Mesendoderm (in vitro differentiated cells): ENCODE measurements at regions not wholly inside any gene's neighbourhood (a gene's known extent, or its start where the extent isn't known, plus 50 kb on each side); places are given as distances from the start of the nearest gene placed in this dataset.

Experiments used
- DNase-seq: peaks from one replicate; pipeline ENCODE4 v3.0.0; 2013
- H2AK5ac ChIP-seq: 2 replicates; pipeline ENCODE4 v1.6.1; 2013; ENCODE audit warnings: low read length, inconsistent platforms
- H2BK120ac ChIP-seq: 2 replicates; pipeline ENCODE4 v1.6.1; 2013; ENCODE audit warnings: low read depth, mild to moderate bottlenecking, low read length, moderate library complexity, mixed read lengths
- H2BK15ac ChIP-seq: replicated peaks from 2 replicates; pipeline ENCODE4 v1.6.1; 2013; ENCODE audit warnings: low read depth, mild to moderate bottlenecking, moderate library complexity
- H2BK5ac ChIP-seq: 2 replicates; pipeline ENCODE4 v1.6.1; 2013; ENCODE audit warnings: low read length, inconsistent platforms
- H3K18ac ChIP-seq: 2 replicates; pipeline ENCODE4 v1.6.1; 2013; ENCODE audit warnings: mild to moderate bottlenecking, low read length, mixed read lengths
- H3K23ac ChIP-seq: one replicate; pipeline ENCODE4 v1.6.1; 2013; ENCODE audit warnings: low read length
- H3K27ac ChIP-seq: 2 replicates; pipeline ENCODE4 v1.5.1; 2013; ENCODE audit warnings: low read depth, mild to moderate bottlenecking, inconsistent platforms, low read length, moderate library complexity
- H3K27me3 ChIP-seq: 2 replicates; pipeline ENCODE4 v1.6.1; 2013; ENCODE audit warnings: low read length, control low read depth, mild to moderate bottlenecking, inconsistent platforms; ENCODE audit not compliant: insufficient read depth, poor library complexity
- H3K36me3 ChIP-seq: 2 replicates; pipeline ENCODE4 v1.6.1; 2013; ENCODE audit warnings: low read length, inconsistent platforms; ENCODE audit not compliant: control insufficient read depth, insufficient read depth
- H3K4ac ChIP-seq: one replicate; pipeline ENCODE4 v1.6.1; 2013; ENCODE audit warnings: low read depth, mild to moderate bottlenecking, low read length, moderate library complexity
- H3K4me1 ChIP-seq: 2 replicates; pipeline ENCODE4 v1.6.1; 2013; ENCODE audit warnings: low read depth, low read length, inconsistent platforms; ENCODE audit not compliant: control insufficient read depth
- H3K4me2 ChIP-seq: 2 replicates; pipeline ENCODE4 v1.6.1; 2013; ENCODE audit warnings: low read length
- H3K4me3 ChIP-seq: 2 replicates; pipeline ENCODE4 v1.5.1; 2013; ENCODE audit warnings: mild to moderate bottlenecking, low read length
- H3K56ac ChIP-seq: one replicate; pipeline ENCODE4 v1.6.1; 2013; ENCODE audit warnings: low read length
- H3K79me1 ChIP-seq: 2 replicates; pipeline ENCODE4 v1.6.1; 2013; ENCODE audit warnings: low read length, inconsistent platforms
- H3K79me2 ChIP-seq: 2 replicates; pipeline ENCODE4 v1.6.1; 2013; ENCODE audit warnings: mild to moderate bottlenecking, low read length; ENCODE audit not compliant: control insufficient read depth, insufficient read depth
- H3K9ac ChIP-seq: 2 replicates; pipeline ENCODE4 v1.6.1; 2013; ENCODE audit warnings: low read length, inconsistent platforms
- H4K5ac ChIP-seq: one replicate; pipeline ENCODE4 v1.6.1; 2013; ENCODE audit warnings: low read length
- H4K8ac ChIP-seq: one replicate; pipeline ENCODE4 v1.6.1; 2013; ENCODE audit warnings: low read depth, mild to moderate bottlenecking, control low read depth, low read length, moderate library complexity
- WGBS: extraction: QIAGEN DNeasy Blood & Tissue Kit; methylation state at CpG from one replicate; pipeline ENCODE4 v1.1.7; 2013; ENCODE audit warnings: low lambda C conversion rate, missing lambda C conversion rate; ENCODE audit not compliant: insufficient coverage; ENCODE audit errors: extremely low coverage; 5-methylcytosine and 5-hydroxymethylcytosine counted together

DNA sequence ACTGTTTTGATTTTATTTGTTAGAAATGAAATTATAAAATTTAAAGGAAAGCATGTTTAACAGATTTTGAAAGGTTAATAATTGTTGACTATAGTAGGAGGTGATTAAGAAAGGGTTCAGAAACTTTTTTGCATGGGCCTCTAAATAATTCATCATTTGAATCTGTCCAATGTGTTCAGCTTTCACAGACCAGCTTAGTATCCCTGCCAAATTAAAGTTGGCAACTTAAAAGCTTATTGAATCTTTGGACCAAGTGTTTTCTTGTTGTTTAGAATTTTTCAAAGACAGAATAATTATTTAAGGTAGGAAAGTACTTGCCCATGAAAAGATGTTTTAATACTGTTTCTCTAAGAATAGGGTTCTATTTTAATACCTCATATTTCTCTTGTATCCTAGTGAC, 466.0 kb downstream of the GJA1 start:
- Histone ChIP-seq H3K4me3 (no peak overlapping the region), H3K4me2 (no peak overlapping the region), H4K5ac (no peak overlapping the region), H3K79me2 (no peaks in the 10 kb centered on the region), H3K36me3 (no peaks in the 10 kb centered on the region), H3K9ac (no peak overlapping the region), H3K23ac (no peak overlapping the region), H3K27ac (no peak overlapping the region), H3K27me3 (no peaks in the 10 kb centered on the region), H3K4me1 (no peaks in the 10 kb centered on the region), H2BK15ac (no peak overlapping the region), H3K56ac (no peak overlapping the region), H2AK5ac (no peak overlapping the region), H2BK120ac (no peak overlapping the region), H4K8ac (no peak overlapping the region), H2BK5ac (no peak overlapping the region), H3K18ac (no peak overlapping the region), H3K79me1 (no peaks in the 10 kb centered on the region), H3K4ac (no peak overlapping the region)
- no peak for DNase-seq

DNA sequence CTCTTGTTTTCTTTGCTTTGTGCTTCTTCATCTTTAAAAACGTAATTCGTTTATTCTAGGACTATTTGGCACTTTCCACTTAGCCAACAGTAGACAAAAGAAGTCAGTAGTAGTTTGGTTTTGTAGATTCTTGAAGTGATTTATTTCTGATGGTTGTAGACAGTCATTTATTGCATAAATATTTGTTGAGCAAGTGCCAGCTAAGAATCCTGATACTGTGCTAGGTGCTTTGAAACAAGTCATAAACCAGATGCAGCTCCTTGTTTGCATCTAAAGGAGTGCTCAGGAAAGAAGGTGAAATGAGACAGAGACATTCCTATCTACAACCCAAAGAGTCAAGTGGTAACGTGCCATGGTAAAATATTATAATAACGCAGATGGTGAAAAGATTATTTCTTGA, 469.1 kb downstream of the GJA1 start:
- H4K5ac ChIP-seq = no peak overlapping the region
- no peaks in the 10 kb centered on the region for H3K79me1 ChIP-seq
- no peak overlapping the region for H3K4me3 ChIP-seq
- no peak overlapping the region for H4K8ac ChIP-seq
- no peaks in the 10 kb centered on the region for H3K27me3 ChIP-seq
- H3K36me3 ChIP-seq = no peaks in the 10 kb centered on the region
- no CpG with 5 or more reads among the region's 4 CpGs for WGBS
- no peak overlapping the region for H3K4me2 ChIP-seq
- H2BK5ac ChIP-seq = no peak overlapping the region
- no peak overlapping the region for H2BK120ac ChIP-seq
- DNase-seq = no peak
- H3K4ac ChIP-seq = no peak overlapping the region
- no peaks in the 10 kb centered on the region for H3K79me2 ChIP-seq
- no peak overlapping the region for H3K18ac ChIP-seq
- H3K4me1 ChIP-seq = no peaks in the 10 kb centered on the region
- H3K9ac ChIP-seq = no peak overlapping the region
- H3K27ac ChIP-seq = no peak overlapping the region
- H2BK15ac ChIP-seq = no peak overlapping the region
- H3K56ac ChIP-seq = no peak overlapping the region
- H2AK5ac ChIP-seq = no peak overlapping the region
- no peak overlapping the region for H3K23ac ChIP-seq

DNA sequence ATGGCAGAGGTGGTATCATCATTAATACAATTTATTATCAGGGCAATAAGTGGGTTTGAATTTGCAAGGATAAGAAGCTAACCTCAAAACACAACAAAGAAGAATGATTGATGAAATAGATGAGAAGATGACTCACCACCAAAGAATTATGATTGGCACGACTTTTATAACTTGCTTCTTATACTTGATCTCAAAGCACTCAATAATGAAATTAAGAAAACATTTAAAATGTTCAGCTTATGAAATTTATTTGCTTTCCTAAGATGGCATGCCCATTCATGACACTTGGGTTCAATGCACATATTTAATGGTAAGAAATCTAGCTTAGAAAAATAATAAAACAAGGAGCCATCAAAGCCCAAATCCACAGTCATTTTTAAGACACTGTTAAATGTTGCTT, 477.5 kb downstream of the GJA1 start:
- Histone ChIP-seq H3K56ac (no peak overlapping the region), H4K5ac (no peak overlapping the region), H2AK5ac (no peak overlapping the region), H3K4me1 (no peaks in the 10 kb centered on the region), H3K4me2 (no peak overlapping the region), H3K18ac (no peak overlapping the region), H3K27me3 (no peaks in the 10 kb centered on the region), H3K79me2 (no peaks in the 10 kb centered on the region), H2BK120ac (no peak overlapping the region), H3K4ac (no peak overlapping the region), H3K36me3 (no peaks in the 10 kb centered on the region), H3K79me1 (no peaks in the 10 kb centered on the region), H2BK15ac (no peak overlapping the region), H2BK5ac (no peak overlapping the region), H3K9ac (no peak overlapping the region), H3K27ac (no peak overlapping the region), H4K8ac (no peak overlapping the region), H3K4me3 (no peak overlapping the region), H3K23ac (no peak overlapping the region)
- no peak for DNase-seq
- no CpG with 5 or more reads among the region's 1 CpG for WGBS

DNA sequence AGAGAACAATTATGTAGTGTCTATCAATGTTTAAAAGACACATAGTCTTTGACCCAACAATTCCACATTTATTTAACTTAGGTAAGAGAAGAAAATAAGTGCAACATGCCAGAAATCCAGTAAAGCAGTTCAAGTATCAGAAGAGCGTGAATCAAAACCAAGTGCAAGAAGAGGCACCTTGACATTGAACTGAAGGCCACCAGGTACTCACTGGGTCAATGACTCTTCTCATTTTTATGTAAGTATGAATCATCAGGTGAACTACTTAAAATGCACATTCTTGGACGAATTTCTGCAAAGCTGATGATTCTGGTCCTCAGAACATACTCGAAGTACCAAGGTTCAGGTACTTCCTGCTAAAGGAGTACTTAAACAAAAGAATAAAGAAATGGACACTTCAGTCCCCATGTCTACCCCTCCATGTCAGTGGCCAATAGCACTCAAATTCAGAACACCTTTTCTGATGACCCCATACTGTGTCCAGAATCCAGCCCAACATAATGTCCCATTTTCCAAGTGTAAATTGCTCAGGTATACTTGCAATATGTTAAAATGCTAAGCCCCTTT, 481.9 kb downstream of the GJA1 start:
- WGBS = no CpG with 5 or more reads among the region's 3 CpGs

DNA sequence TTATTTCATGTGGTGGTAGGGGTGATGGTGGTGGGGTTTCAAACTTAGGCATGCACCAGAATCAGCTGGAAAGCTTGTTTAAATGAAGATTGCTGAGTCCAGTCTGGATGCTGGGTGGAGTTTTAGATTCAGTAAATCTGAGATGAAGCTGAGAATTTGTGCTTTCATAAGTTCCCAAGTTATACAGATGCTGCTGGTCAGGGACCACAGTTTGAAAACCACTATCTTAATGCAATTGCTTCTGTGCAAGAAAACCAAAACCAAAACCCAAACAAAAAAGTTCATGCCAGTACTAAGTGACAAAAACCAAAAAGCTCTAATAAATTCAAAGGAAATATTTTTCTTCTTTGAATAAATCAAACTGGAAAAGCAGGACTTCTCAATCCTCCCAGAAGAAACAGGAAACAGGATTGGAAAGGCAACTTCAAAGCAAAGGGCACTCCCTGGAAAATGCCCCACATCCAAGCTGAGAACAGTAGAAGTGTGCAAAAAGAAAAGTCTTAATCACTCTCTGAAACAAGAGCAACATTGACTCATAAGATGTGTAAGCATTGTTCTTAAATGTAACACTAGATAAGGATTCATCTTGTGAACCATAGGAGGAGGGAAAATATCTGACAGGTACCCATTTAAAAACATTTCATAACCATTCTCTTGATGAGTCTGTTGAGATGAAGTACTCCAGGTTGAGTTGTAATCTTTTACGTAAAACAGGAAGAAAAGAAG, 481.5 kb upstream of the HSF2 start:
- Histone ChIP-seq H3K18ac (no peak overlapping the region), H3K27me3 (no peaks in the 10 kb centered on the region), H4K5ac (no peak overlapping the region), H3K23ac (no peak overlapping the region), H3K27ac (no peak overlapping the region), H2BK5ac (no peak overlapping the region), H3K4ac (peak overlapping the region; percentile 31), H3K4me1 (no peaks in the 10 kb centered on the region), H3K9ac (no peak overlapping the region), H3K4me3 (no peak overlapping the region), H4K8ac (no peak overlapping the region), H3K4me2 (no peak overlapping the region), H2AK5ac (no peak overlapping the region), H3K79me1 (no peaks in the 10 kb centered on the region), H3K56ac (no peak overlapping the region), H2BK15ac (no peak overlapping the region), H3K79me2 (no peaks in the 10 kb centered on the region), H2BK120ac (peak overlapping the region; percentile 12), H3K36me3 (no peaks in the 10 kb centered on the region)
- no CpG with 5 or more reads among the region's 1 CpG for WGBS
- no peak for DNase-seq

More for the DNA sequence above, 481.9 kb downstream of the GJA1 start:
- Histone ChIP-seq H3K4me1 (no peaks in the 10 kb centered on the region), H3K56ac (no peak overlapping the region), H3K27me3 (no peaks in the 10 kb centered on the region), H4K5ac (no peak overlapping the region), H3K4ac (no peak overlapping the region), H2BK120ac (no peak overlapping the region), H3K4me2 (no peak overlapping the region), H3K9ac (no peak overlapping the region), H2BK5ac (no peak overlapping the region), H3K36me3 (no peaks in the 10 kb centered on the region), H2BK15ac (no peak overlapping the region), H3K4me3 (no peak overlapping the region), H4K8ac (no peak overlapping the region), H2AK5ac (no peak overlapping the region), H3K79me1 (no peaks in the 10 kb centered on the region), H3K79me2 (no peaks in the 10 kb centered on the region), H3K27ac (no peak overlapping the region), H3K18ac (peak overlapping the region; percentile 8), H3K23ac (no peak overlapping the region)
- DNase-seq = no peak

DNA sequence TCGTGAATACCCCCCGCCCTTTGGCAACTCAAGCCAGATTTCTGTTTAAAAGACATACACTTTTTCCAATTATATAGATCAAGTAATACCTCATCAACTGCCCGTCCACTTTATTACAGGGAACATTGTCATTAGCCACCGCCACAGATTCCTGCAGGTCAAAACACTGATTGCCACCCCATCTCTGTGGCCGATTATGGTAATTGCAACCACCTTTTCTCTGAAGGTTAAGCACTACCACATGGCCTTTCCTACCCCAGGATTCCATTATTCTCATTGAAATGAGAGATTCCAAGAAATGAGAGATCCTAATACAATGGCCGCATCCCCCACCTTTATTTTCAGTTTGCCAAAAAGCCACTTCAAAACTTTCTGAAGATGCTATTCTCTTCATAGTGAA, 478.8 kb upstream of the HSF2 start:
- no peak for DNase-seq
- no peaks in the 10 kb centered on the region for H3K36me3 ChIP-seq
- no peak overlapping the region for H4K5ac ChIP-seq
- H2BK120ac ChIP-seq = no peak overlapping the region
- no peaks in the 10 kb centered on the region for H3K27me3 ChIP-seq
- H3K9ac ChIP-seq = no peak overlapping the region
- no peak overlapping the region for H3K18ac ChIP-seq
- no peak overlapping the region for H3K4me2 ChIP-seq
- H3K4me1 ChIP-seq = no peaks in the 10 kb centered on the region
- no peak overlapping the region for H3K27ac ChIP-seq
- H2BK5ac ChIP-seq = no peak overlapping the region
- no peaks in the 10 kb centered on the region for H3K79me1 ChIP-seq
- H4K8ac ChIP-seq = no peak overlapping the region
- H2BK15ac ChIP-seq = no peak overlapping the region
- H3K56ac ChIP-seq = no peak overlapping the region
- no CpG with 5 or more reads among the region's 6 CpGs for whole genome bisulfite sequencing
- no peaks in the 10 kb centered on the region for H3K79me2 ChIP-seq
- no peak overlapping the region for H3K4me3 ChIP-seq
- H2AK5ac ChIP-seq = no peak overlapping the region
- H3K23ac ChIP-seq = no peak overlapping the region
- no peak overlapping the region for H3K4ac ChIP-seq
